ENCODE measurements at regions not wholly inside any gene's neighbourhood (a gene's known extent, or its start where the extent isn't known, plus 50 kb on each side); places are given as distances from the start of the nearest gene placed in this dataset.

DNA sequence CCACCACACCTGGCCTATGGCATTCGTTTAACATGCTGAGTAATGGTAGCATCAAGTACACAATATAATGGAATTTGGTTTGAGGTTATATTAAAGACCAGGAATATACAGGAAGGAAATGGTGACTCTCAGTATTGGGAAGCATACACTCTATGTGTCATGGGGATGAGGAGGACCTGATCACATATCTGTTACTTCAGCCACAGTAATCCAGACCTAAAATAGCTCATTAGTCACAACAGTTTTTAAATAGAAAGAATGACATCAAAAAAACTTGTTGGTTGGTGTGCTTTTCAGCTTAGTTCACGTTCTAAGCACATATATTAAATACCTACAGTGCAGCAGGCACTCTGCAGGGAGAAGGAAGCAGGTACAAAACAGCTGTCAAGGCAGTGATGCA, 52.5 kb upstream of the ATP2C1 start:
- DNase-seq (ENCODE audit: low spot score), result no peak

DNA sequence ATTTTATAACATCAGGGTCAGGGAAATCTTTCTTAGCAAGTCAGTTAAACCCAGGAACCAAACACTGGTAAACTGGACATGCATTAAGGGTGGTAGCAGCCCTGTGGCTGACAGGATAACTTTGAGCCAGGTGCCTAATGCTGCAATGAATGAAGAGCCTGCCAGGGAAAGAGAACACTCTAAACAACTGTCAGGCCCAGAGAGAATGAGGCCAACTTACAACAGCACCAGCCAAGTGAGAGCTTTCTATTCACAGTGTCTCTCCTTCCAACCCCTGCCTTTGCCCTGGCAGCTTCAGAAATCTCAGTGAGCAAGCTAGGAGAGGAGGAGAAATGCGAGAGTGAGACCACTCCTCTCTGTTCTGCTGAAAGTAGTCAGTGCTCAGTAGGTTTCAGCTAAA, 50.4 kb upstream of the ATP2C1 start:
- no peak for DNase-seq (ENCODE audit: low spot score)

All from iPS-NIHi11 (cell line).